HEK293T (cell line): ENCODE measurements at regions not wholly inside any gene's neighbourhood (a gene's known extent, or its start where the extent isn't known, plus 50 kb on each side); places are given as distances from the start of the nearest gene placed in this dataset.

ENCODE experiments used
- ARNT ChIP-seq: fragments of 450-650 bp; IDR thresholded peaks from 2 replicates; pipeline ENCODE4 v1.6.1; 2017; ENCODE audit warnings: mild to moderate bottlenecking
- BHLHE40 ChIP-seq: fragments of 450-650 bp; IDR thresholded peaks from 2 replicates; pipeline ENCODE4 v1.6.1; 2016; ENCODE audit warnings: mild to moderate bottlenecking, moderate library complexity, borderline replicate concordance
- CTBP1 ChIP-seq: fragments of 450-650 bp; IDR thresholded peaks from 2 replicates; pipeline ENCODE4 v1.6.1; 2016; ENCODE audit warnings: borderline replicate concordance
- ELF4 ChIP-seq: fragments of 450-650 bp; IDR thresholded peaks from 2 replicates; pipeline ENCODE4 v1.6.1; 2017; ENCODE audit warnings: antibody characterized with exemption
- FOXA1 ChIP-seq: fragments of 450-650 bp; IDR thresholded peaks from 2 replicates; pipeline ENCODE4 v1.6.1; 2016; ENCODE audit warnings: mild to moderate bottlenecking
- FOXK2 ChIP-seq: fragments of 450-650 bp; IDR thresholded peaks from 2 replicates; pipeline ENCODE4 v1.6.1; 2016; ENCODE audit warnings: mild to moderate bottlenecking
- FOXM1 ChIP-seq: fragments of 450-650 bp; IDR thresholded peaks from 2 replicates; pipeline ENCODE4 v1.6.1; 2017; ENCODE audit warnings: mild to moderate bottlenecking, borderline replicate concordance
- HDGF ChIP-seq: fragments of 450-650 bp; IDR thresholded peaks from 2 replicates; pipeline ENCODE4 v1.6.1; 2017; ENCODE audit warnings: antibody characterized with exemption, borderline replicate concordance
- NFRKB ChIP-seq: fragments of 450-650 bp; IDR thresholded peaks from 2 replicates; pipeline ENCODE4 v1.6.1; 2016; ENCODE audit warnings: mild to moderate bottlenecking, moderate library complexity
- PKNOX1 ChIP-seq: fragments of 450-650 bp; IDR thresholded peaks from 2 replicates; pipeline ENCODE4 v1.6.1; 2016
- SP1 ChIP-seq: fragments of 450-650 bp; IDR thresholded peaks from 2 replicates; pipeline ENCODE4 v1.6.1; 2017
- SUZ12 ChIP-seq: fragments of 450-650 bp; IDR thresholded peaks from 2 replicates; pipeline ENCODE4 v1.6.1; 2016; ENCODE audit warnings: mild to moderate bottlenecking
- TARDBP ChIP-seq: fragments of 450-650 bp; IDR thresholded peaks from 2 replicates; pipeline ENCODE4 v1.6.1; 2016
- ZNF384 ChIP-seq: fragments of 450-650 bp; IDR thresholded peaks from 2 replicates; pipeline ENCODE4 v1.6.1; 2016

GRCh38 chr12:34291001-34291400, 268.7 kb downstream of the ALG10 start:
- TF ChIP-seq SP1 (no peak), TARDBP (no peak), ZNF384 (no peak), CTBP1 (no peak), FOXK2 (no peak), HDGF (no peak), FOXM1 (no peak), SUZ12 (no peak), BHLHE40 (no peak), NFRKB (no peak), FOXA1 (no peak), ARNT (no peak), PKNOX1 (no peak), ELF4 (no peak)
